Psoas muscle (tissue), 7 donors: ENCODE measurements at regions not wholly inside any gene's neighbourhood (a gene's known extent, or its start where the extent isn't known, plus 50 kb on each side); places are given as distances from the start of the nearest gene placed in this dataset.

Source experiments
- ATAC-seq, 4 donors: fragments of 200-7000 bp; cut with Tn5 transposase; one replicate each; pipeline ENCODE4 v1.9.1; 2020; ENCODE audit warnings: moderate library complexity in 3 of 4, mild to moderate bottlenecking in 2 of 4
- DNase-seq, 2 donors: peaks; one replicate each; pipeline ENCODE4 v3.0.0-alpha.2; 2020
- H3K27ac ChIP-seq: fragments of 200-600 bp; one replicate; pipeline ENCODE4 v1.8.0; 2022
- H3K27me3 ChIP-seq, 3 donors: fragments of 200-600 bp in 1 of 3; one replicate each; pipeline versions ENCODE4 v1.6.1 to v1.8.0; 2013 to 2022; ENCODE audit warnings: low read length in 2 of 3, mild to moderate bottlenecking in 2 of 3, moderate library complexity in 1 of 3; ENCODE audit not compliant: insufficient read depth in 3 of 3
- H3K36me3 ChIP-seq, 2 donors: fragments of 200-600 bp in 1 of 2; one replicate each; pipeline versions ENCODE4 v1.6.1 to v1.8.0; 2013 to 2022; ENCODE audit warnings: low read depth in 1 of 2, mild to moderate bottlenecking in 1 of 2, moderate library complexity in 1 of 2; ENCODE audit not compliant: insufficient read depth in 1 of 2
- H3K4me1 ChIP-seq: fragments of 200-600 bp; one replicate; pipeline ENCODE4 v1.8.0; 2022
- H3K4me3 ChIP-seq: fragments of 200-600 bp; one replicate; pipeline ENCODE4 v1.8.0; 2022; ENCODE audit warnings: mild to moderate bottlenecking
- H3K9me3 ChIP-seq: fragments of 200-600 bp; one replicate; pipeline ENCODE4 v1.8.0; 2022
- CTCF ChIP-seq: fragments of 200-600 bp; IDR thresholded peaks from one replicate; pipeline ENCODE4 v1.8.0; 2022; ENCODE audit warnings: antibody characterized with exemption
- WGBS, 3 donors: extraction: QIAGEN DNeasy Blood & Tissue Kit; methylation state at CpG; one replicate each; pipeline versions ENCODE4 v1.1.6 to v1.1.7; 2013; 5-methylcytosine and 5-hydroxymethylcytosine counted together
- intact Hi-C, 2 donors: fragments of 100-400 bp; cut with DNase I; formaldehyde crosslinking; loops; one replicate each; pipeline versions ENCODE4 v1.11.0 to v1.14.2; 2022
- donor health status: healthy with polysubstance abuse.
- donor health status: DM: no; HTN: no; CAD: no; lungs with moderate emphysema.
- donor health status: Bipolar disorder and iron deficiency.
- donor health status: healthy.
- donor health status: DM: yes; HTN: yes; CAD: no.
- donor health status: DM: no; HTN: no; CAD: no.
- donor health status: DM: yes; HTN: yes; CAD: no.

- no peak for TF ChIP-seq CTCF
- Histone ChIP-seq H3K27me3 (no peaks in the 10 kb centered on the region), H3K27ac (no peak overlapping the region), H3K36me3 (no peaks in the 10 kb centered on the region), H3K4me1 (peaks cover 3% of the 10 kb centered on the region), H3K4me3 (no peak overlapping the region), H3K9me3 (no peaks in the 10 kb centered on the region)
- DNase-seq = no peak
- intact Hi-C loops = no loop called here
- no peak for ATAC-seq
These were observed 609.1 kb upstream of the USP24 start for GRCh38 chr1:55824251-55824640.

GRCh38 chr1:55823541-55824250 lies 608.5 kb upstream of the USP24 start:
- H3K9me3 ChIP-seq = no peaks in the 10 kb centered on the region
- H3K27ac ChIP-seq = no peak overlapping the region
- H3K4me1 ChIP-seq = peaks cover 3% of the 10 kb centered on the region
- H3K36me3 ChIP-seq = no peaks in the 10 kb centered on the region
- H3K4me3 ChIP-seq = no peak overlapping the region
- no peaks in the 10 kb centered on the region for H3K27me3 ChIP-seq
- intact Hi-C loops = no loop called here
- WGBS, 3 donors = 67 to 83% (median 82%) methylated on average over 6 of the region's 6 CpGs
- TF ChIP-seq CTCF = no peak
- DNase-seq (no peak), ATAC-seq (no peak)

- no peak for DNase-seq
- intact Hi-C loops = no loop called here
- ATAC-seq = no peak
- Histone ChIP-seq H3K4me1 (peaks cover 3% of the 10 kb centered on the region), H3K36me3 (no peaks in the 10 kb centered on the region), H3K4me3 (no peak overlapping the region), H3K27ac (no peak overlapping the region), H3K9me3 (no peaks in the 10 kb centered on the region), H3K27me3 (no peaks in the 10 kb centered on the region)
- TF ChIP-seq CTCF = no peak
- 77 to 84% (median 81%) methylated on average over 2 of the region's 2 CpGs for WGBS, 3 donors
These were observed 607.7 kb upstream of the USP24 start for GRCh38 chr1:55822891-55823290.

GRCh38 chr1:55821234-55821633 lies 606.1 kb upstream of the USP24 start:
- no peak overlapping the region for H3K4me3 ChIP-seq
- H3K27me3 ChIP-seq = no peaks in the 10 kb centered on the region
- DNase-seq = no peak
- no peak overlapping the region for H3K27ac ChIP-seq
- ATAC-seq = no peak
- intact Hi-C loops = no loop called here
- TF ChIP-seq CTCF = no peak
- H3K9me3 ChIP-seq = no peaks in the 10 kb centered on the region
- H3K4me1 ChIP-seq = peaks cover 1% of the 10 kb centered on the region
- 73 to 79% (median 78%) methylated on average over 2 of the region's 2 CpGs for WGBS, 3 donors
- H3K36me3 ChIP-seq = no peaks in the 10 kb centered on the region

- no peak overlapping the region for H3K27ac ChIP-seq
- H3K4me1 ChIP-seq = no peaks in the 10 kb centered on the region
- TF ChIP-seq CTCF = no peak
- DNase-seq (no peak), ATAC-seq (no peak)
- no peaks in the 10 kb centered on the region for H3K27me3 ChIP-seq
- H3K9me3 ChIP-seq = no peaks in the 10 kb centered on the region
- 73 to 85% (median 83%) methylated on average over 3 of the region's 3 CpGs for WGBS, 3 donors
- no peak overlapping the region for H3K4me3 ChIP-seq
- H3K36me3 ChIP-seq = no peaks in the 10 kb centered on the region
- intact Hi-C loops = no loop called here
These were observed 605.3 kb upstream of the USP24 start for GRCh38 chr1:55820501-55820900.
